Hematopoietic multipotent progenitor cell treated with erythropoietin and hydrocortisone succinate and interleukin-3 and kit ligand, for 8 days (in vitro differentiated cells): ENCODE measurements at regions not wholly inside any gene's neighbourhood (a gene's known extent, or its start where the extent isn't known, plus 50 kb on each side); places are given as distances from the start of the nearest gene placed in this dataset.
"Not testable (repeated sequence)": the region's sequence is repeated elsewhere in the genome, so short reads cannot be mapped to it uniquely, and the experiment has no call there.

Source experiments
- DNase-seq: peaks from one replicate; pipeline ENCODE4 v3.0.0-alpha.2; 2015

DNA sequence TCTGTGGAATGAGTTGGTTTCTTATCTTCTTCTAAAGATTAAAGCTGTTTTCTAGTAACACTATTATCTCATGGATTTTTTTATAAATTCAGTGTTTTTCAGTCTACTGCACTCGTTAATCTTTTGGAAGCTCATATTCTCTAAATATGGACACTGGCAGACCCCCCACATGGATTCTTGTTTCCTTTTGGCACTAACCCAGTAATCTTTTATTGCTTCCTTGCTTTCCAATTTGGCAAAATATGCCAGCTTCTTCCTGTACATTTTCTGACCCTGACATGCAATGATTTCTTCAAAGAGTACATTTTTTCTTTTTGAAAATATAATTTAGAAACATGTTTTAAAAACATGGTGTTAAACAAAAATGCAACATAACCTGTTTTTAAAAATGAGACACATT is 474.2 kb upstream of the FTMT start:
- DNase-seq = no peak

DNA sequence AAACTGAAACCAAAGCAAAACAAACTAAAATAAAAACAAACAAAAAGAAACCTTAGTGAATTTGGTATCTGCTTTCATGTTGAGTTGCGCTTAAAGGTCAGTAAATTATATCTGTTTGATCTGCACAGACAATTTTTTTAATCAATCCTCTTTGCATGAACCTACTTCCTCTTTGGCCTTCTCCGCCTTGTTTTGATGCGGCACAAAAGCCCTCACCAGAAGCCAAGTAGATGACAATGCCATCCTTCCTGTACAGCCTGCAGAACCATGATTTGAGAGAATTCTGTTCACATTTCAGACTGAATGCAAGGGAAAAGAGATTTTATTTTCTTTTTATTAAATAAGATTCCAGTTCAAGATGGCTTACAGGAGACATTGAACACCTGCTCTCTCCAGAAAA is 473.6 kb upstream of the FTMT start:
- no peak for DNase-seq

DNA sequence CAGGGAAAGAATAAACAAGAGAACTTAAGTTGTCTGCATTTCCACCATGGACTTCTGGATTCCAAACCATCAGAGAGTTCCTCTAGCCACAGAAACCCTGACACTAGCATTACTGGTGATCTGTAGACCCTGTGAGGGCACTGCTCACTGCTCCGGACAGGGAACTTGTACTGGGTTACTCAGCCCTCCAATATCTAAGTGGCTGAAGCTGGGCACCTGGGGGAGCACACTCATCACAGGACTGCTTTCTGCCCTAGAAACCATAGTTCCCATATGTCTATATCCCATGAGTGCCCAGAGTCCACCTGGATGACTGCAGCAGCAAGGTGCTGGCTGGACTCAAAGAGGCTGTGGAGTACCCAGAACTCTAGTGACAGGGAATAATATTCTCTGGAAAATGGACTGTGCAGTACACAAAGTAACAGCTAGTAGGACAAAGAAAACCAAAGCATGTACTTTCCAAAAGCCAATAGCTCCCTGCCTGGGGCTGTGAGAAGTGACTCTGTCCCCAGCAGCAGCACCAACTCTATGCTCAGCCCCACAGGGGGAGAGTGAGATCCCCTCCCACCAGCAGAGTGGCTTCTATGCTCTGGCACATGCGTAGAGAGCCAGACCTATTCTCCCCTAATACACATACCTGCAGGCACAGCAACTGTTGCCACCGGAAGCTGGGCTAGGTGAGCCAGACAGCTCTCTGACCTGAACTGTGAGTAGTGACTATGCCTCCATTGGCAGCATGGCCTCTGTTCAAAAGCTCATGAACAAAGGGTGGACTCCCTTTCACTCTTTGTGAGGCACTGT is 472.9 kb upstream of the FTMT start:
- no peak for DNase-seq

DNA sequence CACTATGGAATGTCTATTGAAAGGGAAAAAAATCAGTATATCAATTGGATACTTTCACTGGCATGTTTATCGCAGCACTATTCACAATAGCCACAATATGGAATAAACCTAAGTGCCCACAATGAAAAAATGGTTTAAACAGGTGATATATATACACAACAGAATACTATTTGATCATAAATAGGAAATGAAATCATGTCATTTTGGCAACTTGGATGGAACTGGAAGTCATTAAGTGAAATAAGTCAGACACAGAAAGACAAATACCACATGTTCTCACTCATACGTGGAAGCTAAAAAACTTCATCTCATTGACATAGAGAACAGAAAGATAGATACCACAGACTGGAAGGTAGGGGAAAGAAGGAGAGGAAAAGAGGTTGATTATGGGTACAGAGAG is 471.6 kb upstream of the FTMT start:
- no peak for DNase-seq

- no peak for DNase-seq
Observed at GRCh38 chr5:121384359-121384758, 467.3 kb upstream of the FTMT start.

GRCh38 chr5:121386334-121386733 is 465.3 kb upstream of the FTMT start:
- DNase-seq = no peak

DNA sequence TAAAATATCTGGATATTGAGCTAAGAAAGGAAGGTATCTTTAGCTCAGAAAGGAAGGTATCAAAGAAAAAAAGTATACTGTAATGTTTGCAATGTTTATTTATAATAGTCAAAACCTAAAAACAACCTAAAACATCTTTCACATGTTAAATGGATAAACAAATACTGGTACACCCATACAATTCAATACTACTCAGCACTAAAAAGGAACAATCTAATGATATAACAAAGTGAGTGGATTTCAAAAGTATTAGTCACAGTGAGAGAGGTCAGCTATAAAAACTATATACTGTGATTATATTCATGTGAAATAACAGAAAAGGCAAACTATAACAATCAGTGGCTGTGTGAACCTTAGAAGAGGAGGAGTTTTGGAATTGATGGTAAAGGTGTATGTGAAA is 455.0 kb upstream of the FTMT start:
- DNase-seq = no peak

DNA sequence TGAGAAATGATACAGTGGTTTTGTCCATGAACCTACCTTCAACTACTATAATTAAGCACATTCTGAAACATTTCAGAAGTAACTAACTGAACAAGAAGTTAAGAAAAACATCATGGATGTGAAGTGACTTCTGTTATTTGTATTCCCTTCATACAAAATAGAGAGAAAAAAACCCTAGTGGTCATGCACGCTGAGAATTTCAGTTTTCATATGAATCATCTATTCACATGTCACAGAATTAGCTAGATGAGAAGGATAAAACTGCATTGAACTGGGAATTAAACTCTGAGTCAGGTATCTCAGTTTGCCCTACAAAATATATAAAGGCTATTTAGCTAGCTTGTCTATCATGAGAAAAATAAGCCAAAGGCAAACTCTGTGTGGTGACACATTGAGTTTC is 451.8 kb upstream of the FTMT start:
- DNase-seq = no peak

- DNase-seq = no peak
Observed at GRCh38 chr5:121408778-121409177, 442.9 kb upstream of the FTMT start.

GRCh38 chr5:121415270-121415669 is 436.4 kb upstream of the FTMT start:
- no peak for DNase-seq

DNA sequence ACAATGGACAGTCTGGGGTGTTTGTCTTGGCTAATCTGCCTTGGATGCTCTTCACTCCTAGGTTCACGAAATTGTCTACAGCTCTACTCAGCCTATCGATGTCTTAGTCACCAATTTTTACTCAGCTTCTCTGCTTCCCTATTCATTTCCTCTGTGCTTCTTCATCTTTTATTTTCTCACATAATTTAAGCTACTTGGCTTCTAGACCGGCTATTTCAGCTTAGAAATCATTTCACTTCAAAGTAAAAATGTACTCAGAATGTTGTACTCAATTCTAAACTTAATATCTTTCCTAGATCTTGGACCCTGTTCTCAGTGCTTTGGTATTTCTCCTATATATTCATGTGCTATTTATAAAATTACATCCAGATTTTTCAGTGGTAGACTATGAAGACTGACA is 430.0 kb upstream of the FTMT start:
- DNase-seq = no peak

GRCh38 chr5:121424976-121425375 is 426.7 kb upstream of the FTMT start:
- no peak for DNase-seq

- no peak for DNase-seq
Observed at GRCh38 chr5:121426153-121426552, 425.5 kb upstream of the FTMT start.

DNA sequence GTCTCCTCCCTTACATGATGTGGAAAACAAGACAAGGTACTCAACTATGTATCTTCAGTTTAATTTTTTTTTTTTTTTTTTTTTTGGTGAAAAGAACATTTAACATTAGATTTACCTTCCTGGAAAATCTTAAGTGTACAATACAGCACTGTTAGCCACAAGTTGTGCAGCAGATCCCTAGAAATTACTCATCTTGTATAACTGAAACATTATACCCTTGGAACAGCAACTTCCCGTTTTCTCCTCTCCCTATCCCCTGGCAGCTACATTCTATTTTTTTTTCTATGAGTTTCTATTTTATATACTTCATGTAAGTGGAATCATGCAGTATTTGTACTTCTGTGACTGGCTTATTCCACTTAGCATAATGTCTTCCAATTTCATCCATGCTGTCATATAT is 421.9 kb upstream of the FTMT start:
- DNase-seq = no peak

GRCh38 chr5:121430538-121430937 is 421.1 kb upstream of the FTMT start:
- DNase-seq = no peak

GRCh38 chr5:121445511-121445910 is 406.2 kb upstream of the FTMT start:
- no peak for DNase-seq

DNA sequence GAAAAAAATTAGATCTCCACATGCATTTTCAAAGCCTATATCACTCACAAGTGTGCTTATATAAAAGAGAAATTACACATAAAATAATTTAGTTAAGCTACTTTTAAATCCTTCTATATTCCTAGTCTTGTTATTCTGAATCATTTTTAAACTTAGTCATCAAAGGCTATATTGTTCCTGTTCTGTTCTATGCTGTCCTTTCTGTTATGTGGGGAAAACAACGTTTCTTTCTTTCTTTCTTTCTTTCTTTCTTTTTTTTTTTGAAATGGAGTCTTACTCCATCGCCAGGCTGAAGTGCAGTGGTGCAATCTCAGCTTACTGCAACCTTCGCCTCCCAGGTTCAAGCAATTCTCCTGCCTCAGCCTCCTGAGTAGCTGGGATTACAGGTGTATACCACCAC is 389.2 kb upstream of the FTMT start:
- no peak for DNase-seq

DNA sequence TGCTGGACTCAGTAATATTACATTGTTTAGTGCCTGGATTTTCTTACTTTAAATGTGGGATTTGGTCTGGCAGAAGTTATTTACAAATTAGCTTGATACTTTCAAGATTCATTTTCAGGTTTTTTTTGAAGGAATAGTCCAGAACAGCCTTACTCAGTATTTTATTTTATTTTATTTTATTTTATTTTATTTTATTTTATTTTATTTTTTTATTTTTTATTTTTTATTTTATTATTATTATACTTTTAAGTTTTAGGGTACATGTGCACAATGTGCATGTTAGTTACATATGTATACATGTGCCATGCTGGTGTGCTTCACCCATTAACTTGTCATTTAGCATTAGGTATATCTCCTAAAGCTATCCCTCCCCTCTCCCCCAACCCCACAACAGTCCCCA is 380.5 kb upstream of the FTMT start:
- DNase-seq = not testable (repeated sequence)

DNA sequence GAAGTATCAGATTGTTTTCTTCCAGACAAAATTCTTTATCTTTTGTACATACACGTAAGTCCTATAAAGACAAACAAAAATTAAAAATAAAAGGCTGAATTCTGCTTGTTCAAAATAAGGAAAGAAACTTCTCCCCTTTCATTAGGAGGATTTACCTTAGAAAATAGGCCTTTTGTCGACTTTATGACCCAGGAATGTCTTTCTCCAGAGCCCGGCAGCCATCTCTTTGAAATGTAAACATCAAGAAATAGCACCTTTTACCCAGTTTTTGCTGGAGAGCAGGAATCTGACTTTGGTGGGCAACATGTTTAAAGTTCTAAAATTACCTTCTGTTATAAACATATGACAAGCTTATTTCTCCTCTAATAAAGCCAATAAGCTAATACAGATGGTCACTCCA is 373.0 kb upstream of the FTMT start:
- DNase-seq = no peak

DNA sequence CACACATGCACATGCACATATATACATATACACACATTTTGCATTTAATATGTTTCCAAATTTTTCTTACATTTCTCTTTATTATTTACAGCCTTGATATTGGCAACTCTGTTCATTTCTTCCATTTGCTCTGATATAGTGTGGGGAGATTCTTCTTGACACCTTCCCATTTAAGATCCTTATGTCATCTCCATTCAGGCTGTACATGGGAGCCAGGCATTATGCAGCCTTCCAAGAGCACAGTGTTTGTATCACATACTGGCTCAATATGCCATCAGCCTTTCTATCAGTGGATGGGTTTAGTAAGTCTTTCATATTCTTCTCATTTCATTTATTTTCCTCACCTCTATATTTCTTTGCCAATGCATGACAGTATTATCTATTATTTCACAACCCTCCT is 372.3 kb upstream of the FTMT start:
- no peak for DNase-seq

DNA sequence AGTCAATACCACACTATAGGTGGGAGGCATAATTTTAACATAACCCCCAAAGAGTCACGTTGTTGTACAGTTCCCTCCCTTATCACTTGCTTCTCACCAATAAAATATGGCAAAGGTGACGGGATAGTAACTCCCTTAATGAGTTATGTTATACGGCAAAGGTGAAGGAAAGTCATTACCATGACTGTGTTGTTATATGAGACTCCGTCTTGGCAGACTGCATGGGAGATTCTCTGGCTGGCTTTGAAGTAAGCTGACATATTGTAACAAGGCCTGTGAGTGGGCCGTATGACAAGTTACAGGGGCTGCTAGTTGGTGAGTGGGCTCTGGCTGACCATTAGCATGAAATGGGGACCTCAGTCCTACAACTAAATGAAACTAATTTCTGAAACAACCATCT is 366.4 kb upstream of the FTMT start:
- no peak for DNase-seq

GRCh38 chr5:121485999-121486398 is 365.7 kb upstream of the FTMT start:
- DNase-seq = not testable (repeated sequence)

DNA sequence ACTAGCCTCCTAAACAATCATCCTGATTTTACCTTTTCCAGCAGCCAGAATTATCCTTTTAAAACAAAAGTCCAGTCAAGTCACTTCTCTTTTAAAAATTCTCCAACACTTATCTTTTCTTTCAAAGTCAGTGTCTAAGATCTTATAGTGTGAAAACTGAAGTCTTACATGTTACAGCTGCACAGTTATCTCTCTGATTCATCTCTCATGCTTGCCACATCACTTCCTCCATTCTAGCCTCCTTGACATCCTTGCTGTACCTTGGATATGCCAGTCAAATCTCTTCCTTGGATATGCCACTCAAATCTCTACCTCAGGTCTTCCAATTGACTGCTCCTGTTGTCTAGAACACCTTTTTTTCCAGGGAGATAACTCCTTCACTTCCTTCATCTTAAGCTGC is 361.7 kb upstream of the FTMT start:
- DNase-seq = no peak

GRCh38 chr5:121497176-121497575 is 354.5 kb upstream of the FTMT start:
- no peak for DNase-seq

GRCh38 chr5:121500310-121500709 is 351.4 kb upstream of the FTMT start:
- DNase-seq = no peak
